HEK293 (cell line): ENCODE measurements at regions not wholly inside any gene's neighbourhood (a gene's known extent, or its start where the extent isn't known, plus 50 kb on each side); places are given as distances from the start of the nearest gene placed in this dataset.

Experiments used
- EGR2 ChIP-seq: fragments of 450-650 bp; formaldehyde crosslinking; IDR thresholded peaks from 2 replicates; pipeline ENCODE4 v1.5.1; 2016; ENCODE audit warnings: low read depth, missing biosample characterization, missing genetic modification characterization
- FEZF1 ChIP-seq: fragments of 450-650 bp; formaldehyde crosslinking; IDR thresholded peaks from 2 replicates; pipeline ENCODE4 v1.5.1; 2016; ENCODE audit warnings: missing biosample characterization, missing genetic modification characterization
- GFI1B ChIP-seq: fragments of 450-650 bp; formaldehyde crosslinking; IDR thresholded peaks from 2 replicates; pipeline ENCODE4 v1.5.1; 2016; ENCODE audit warnings: missing biosample characterization, missing genetic modification characterization
- KLF16 ChIP-seq: fragments of 450-650 bp; formaldehyde crosslinking; IDR thresholded peaks from 2 replicates; pipeline ENCODE4 v1.5.1; 2017; ENCODE audit warnings: missing biosample characterization, missing genetic modification characterization
- MZF1 ChIP-seq: fragments of 450-650 bp; formaldehyde crosslinking; IDR thresholded peaks from 2 replicates; pipeline ENCODE4 v1.5.1; 2017; ENCODE audit warnings: missing biosample characterization, missing genetic modification characterization, borderline replicate concordance
- RBAK ChIP-seq: fragments of 450-650 bp; formaldehyde crosslinking; IDR thresholded peaks from 2 replicates; pipeline ENCODE4 v1.5.1; 2016; ENCODE audit warnings: missing biosample characterization, missing genetic modification characterization
- YY2 ChIP-seq: fragments of 450-650 bp; formaldehyde crosslinking; IDR thresholded peaks from 2 replicates; pipeline ENCODE4 v1.5.1; 2016; ENCODE audit warnings: missing biosample characterization, missing genetic modification characterization
- ZBTB17 ChIP-seq: fragments of 450-650 bp; formaldehyde crosslinking; IDR thresholded peaks from 2 replicates; pipeline ENCODE4 v1.5.1; 2016; ENCODE audit warnings: missing biosample characterization, missing genetic modification characterization
- ZBTB48 ChIP-seq: fragments of 450-650 bp; formaldehyde crosslinking; IDR thresholded peaks from 2 replicates; pipeline ENCODE4 v1.5.1; 2016; ENCODE audit warnings: missing biosample characterization, missing genetic modification characterization
- ZBTB8A ChIP-seq: fragments of 450-650 bp; formaldehyde crosslinking; IDR thresholded peaks from 2 replicates; pipeline ENCODE4 v1.5.1; 2016; ENCODE audit warnings: missing biosample characterization, missing genetic modification characterization
- ZFHX2 ChIP-seq: fragments of 450-650 bp; formaldehyde crosslinking; conservative IDR thresholded peaks from 2 replicates; pipeline ENCODE4 v1.5.1; 2016; ENCODE audit warnings: missing biosample characterization, missing genetic modification characterization
- ZFP3 ChIP-seq: fragments of 450-650 bp; formaldehyde crosslinking; IDR thresholded peaks from 2 replicates; pipeline ENCODE4 v1.5.1; 2016; ENCODE audit warnings: low read depth, missing biosample characterization, missing genetic modification characterization
- ZFP37 ChIP-seq: fragments of 450-650 bp; formaldehyde crosslinking; IDR thresholded peaks from 2 replicates; pipeline ENCODE4 v1.5.1; 2016; ENCODE audit warnings: missing biosample characterization, missing genetic modification characterization
- ZNF121 ChIP-seq: fragments of 450-650 bp; formaldehyde crosslinking; IDR thresholded peaks from 2 replicates; pipeline ENCODE4 v1.5.1; 2016; ENCODE audit warnings: missing biosample characterization, missing genetic modification characterization
- ZNF133 ChIP-seq: fragments of 450-650 bp; formaldehyde crosslinking; IDR thresholded peaks from 2 replicates; pipeline ENCODE4 v1.5.1; 2016; ENCODE audit warnings: missing biosample characterization, missing genetic modification characterization
- ZNF157 ChIP-seq: fragments of 450-650 bp; formaldehyde crosslinking; IDR thresholded peaks from 2 replicates; pipeline ENCODE4 v1.5.1; 2016; ENCODE audit warnings: missing biosample characterization, missing genetic modification characterization
- ZNF169 ChIP-seq: fragments of 450-650 bp; formaldehyde crosslinking; IDR thresholded peaks from 2 replicates; pipeline ENCODE4 v1.5.1; 2016; ENCODE audit warnings: missing biosample characterization, missing genetic modification characterization
- ZNF175 ChIP-seq: fragments of 450-650 bp; formaldehyde crosslinking; IDR thresholded peaks from 2 replicates; pipeline ENCODE4 v1.5.1; 2016; ENCODE audit warnings: missing biosample characterization, missing genetic modification characterization
- ZNF211 ChIP-seq: fragments of 450-650 bp; formaldehyde crosslinking; IDR thresholded peaks from 2 replicates; pipeline ENCODE4 v1.5.1; 2016; ENCODE audit warnings: low read depth, missing biosample characterization, missing genetic modification characterization
- ZNF311 ChIP-seq: fragments of 450-650 bp; formaldehyde crosslinking; IDR thresholded peaks from 2 replicates; pipeline ENCODE4 v1.5.1; 2017; ENCODE audit warnings: missing biosample characterization, missing genetic modification characterization, borderline replicate concordance
- ZNF341 ChIP-seq: fragments of 450-650 bp; formaldehyde crosslinking; IDR thresholded peaks from 2 replicates; pipeline ENCODE4; 2016; ENCODE audit warnings: low read depth, missing biosample characterization, missing genetic modification characterization
- ZNF354C ChIP-seq: fragments of 450-650 bp; formaldehyde crosslinking; IDR thresholded peaks from 2 replicates; pipeline ENCODE4 v1.5.1; 2016; ENCODE audit warnings: missing biosample characterization, missing genetic modification characterization, low read depth, borderline replicate concordance
- ZNF37A ChIP-seq: fragments of 450-650 bp; IDR thresholded peaks from 2 replicates; pipeline ENCODE4 v1.5.1; 2018; ENCODE audit warnings: missing biosample characterization, missing genetic modification characterization
- ZNF416 ChIP-seq: fragments of 450-650 bp; formaldehyde crosslinking; IDR thresholded peaks from 2 replicates; pipeline ENCODE4 v1.5.1; 2016; ENCODE audit warnings: missing biosample characterization, missing genetic modification characterization
- ZNF449 ChIP-seq: fragments of 450-650 bp; formaldehyde crosslinking; IDR thresholded peaks from 2 replicates; pipeline ENCODE4 v1.5.1; 2017; ENCODE audit warnings: missing biosample characterization, mild to moderate bottlenecking, missing genetic modification characterization, moderate library complexity
- ZNF473 ChIP-seq: fragments of 450-650 bp; formaldehyde crosslinking; IDR thresholded peaks from 2 replicates; pipeline ENCODE4 v1.5.1; 2017; ENCODE audit warnings: missing biosample characterization, missing genetic modification characterization
- ZNF560 ChIP-seq: fragments of 450-650 bp; formaldehyde crosslinking; IDR thresholded peaks from 2 replicates; pipeline ENCODE4 v1.5.1; 2017; ENCODE audit warnings: missing biosample characterization, missing genetic modification characterization, borderline replicate concordance
- ZNF621 ChIP-seq: fragments of 450-650 bp; formaldehyde crosslinking; IDR thresholded peaks from 2 replicates; pipeline ENCODE4 v1.5.1; 2017; ENCODE audit warnings: missing biosample characterization, missing genetic modification characterization
- ZNF664 ChIP-seq: fragments of 450-650 bp; formaldehyde crosslinking; IDR thresholded peaks from 2 replicates; pipeline ENCODE4 v1.5.1; 2016; ENCODE audit warnings: missing biosample characterization, missing genetic modification characterization
- ZNF692 ChIP-seq: fragments of 450-650 bp; formaldehyde crosslinking; IDR thresholded peaks from 2 replicates; pipeline ENCODE4 v1.5.1; 2016; ENCODE audit warnings: missing biosample characterization, missing genetic modification characterization
- ZNF777 ChIP-seq: fragments of 450-650 bp; formaldehyde crosslinking; IDR thresholded peaks from 2 replicates; pipeline ENCODE4 v1.5.1; 2017; ENCODE audit warnings: missing biosample characterization, missing genetic modification characterization, borderline replicate concordance
- TF ChIP-seq, protein P1 (sequence below): fragments of 450-650 bp; formaldehyde crosslinking; IDR thresholded peaks from 2 replicates; pipeline ENCODE4 v1.5.1; 2017; ENCODE audit warnings: missing biosample characterization, missing genetic modification characterization
- TF ChIP-seq, protein P2 (sequence below): fragments of 450-650 bp; formaldehyde crosslinking; IDR thresholded peaks from 2 replicates; pipeline ENCODE4 v1.5.1; 2016; ENCODE audit warnings: missing biosample characterization, missing genetic modification characterization
- TF ChIP-seq, protein P3 (sequence below): fragments of 450-650 bp; formaldehyde crosslinking; IDR thresholded peaks from 2 replicates; pipeline ENCODE4 v1.5.1; 2016; ENCODE audit warnings: missing biosample characterization, missing genetic modification characterization

DNA sequence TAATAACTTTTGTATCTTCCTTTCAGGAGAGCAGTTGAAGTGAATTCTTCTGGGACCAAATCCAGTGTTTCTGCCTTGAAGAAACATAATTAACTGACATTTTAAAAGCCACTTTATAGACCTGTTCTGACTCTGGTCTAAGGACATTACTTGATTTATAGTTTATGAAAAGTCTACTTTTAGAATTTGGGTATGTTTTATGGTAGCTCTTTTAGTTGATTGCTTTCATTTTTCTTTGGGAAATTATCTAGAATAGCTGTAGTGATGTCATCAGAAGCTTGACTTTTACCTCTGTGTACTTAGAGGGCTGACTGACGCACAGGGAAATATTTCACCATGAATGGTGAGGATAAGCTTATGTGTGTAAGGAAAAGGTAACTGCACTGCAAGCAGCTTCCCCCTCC, 131.8 kb upstream of the LIMCH1 start (continued):
- TF ChIP-seq ZFP37 (tag by site-specific recombination) (no peak), ZNF169 (no peak), ZBTB48 (tag by site-specific recombination) (no peak), ZNF211 (tag by site-specific recombination) (no peak), EGR2 (tag by site-specific recombination) (no peak), FEZF1 (tag by site-specific recombination) (peak; percentile 83), RBAK (tag by site-specific recombination) (no peak), GFI1B (tag by site-specific recombination) (no peak), ZNF133 (tag by site-specific recombination) (no peak), KLF16 (tag by site-specific recombination) (peak; percentile 48; the same call in 1 of the 2 replicates), ZNF311 (tag by site-specific recombination) (no peak), ZNF157 (no peak), ZNF37A (tag by site-specific recombination) (no peak), ZNF416 (tag by site-specific recombination) (no peak), ZBTB17 (tag by site-specific recombination) (no peak), ZNF121 (tag by site-specific recombination) (no peak), ZNF449 (tag by site-specific recombination) (no peak), YY2 (tag by site-specific recombination) (no peak), ZNF175 (tag by site-specific recombination) (no peak), ZNF621 (tag by site-specific recombination) (no peak), ZNF777 (tag by site-specific recombination) (no peak), ZFP3 (tag by site-specific recombination) (no peak), ZNF692 (tag by site-specific recombination) (no peak), ZNF664 (tag by site-specific recombination) (no peak), ZBTB8A (tag by site-specific recombination) (peak; percentile 34; the same call in 1 of the 2 replicates), ZNF341 (tag by site-specific recombination) (no peak), ZNF354C (no peak), MZF1 (tag by site-specific recombination) (no peak), ZNF560 (tag by site-specific recombination) (no peak), ZFHX2 (tag by site-specific recombination) (no peak), ZNF473 (no peak)
- TF ChIP-seq, protein P1, sequence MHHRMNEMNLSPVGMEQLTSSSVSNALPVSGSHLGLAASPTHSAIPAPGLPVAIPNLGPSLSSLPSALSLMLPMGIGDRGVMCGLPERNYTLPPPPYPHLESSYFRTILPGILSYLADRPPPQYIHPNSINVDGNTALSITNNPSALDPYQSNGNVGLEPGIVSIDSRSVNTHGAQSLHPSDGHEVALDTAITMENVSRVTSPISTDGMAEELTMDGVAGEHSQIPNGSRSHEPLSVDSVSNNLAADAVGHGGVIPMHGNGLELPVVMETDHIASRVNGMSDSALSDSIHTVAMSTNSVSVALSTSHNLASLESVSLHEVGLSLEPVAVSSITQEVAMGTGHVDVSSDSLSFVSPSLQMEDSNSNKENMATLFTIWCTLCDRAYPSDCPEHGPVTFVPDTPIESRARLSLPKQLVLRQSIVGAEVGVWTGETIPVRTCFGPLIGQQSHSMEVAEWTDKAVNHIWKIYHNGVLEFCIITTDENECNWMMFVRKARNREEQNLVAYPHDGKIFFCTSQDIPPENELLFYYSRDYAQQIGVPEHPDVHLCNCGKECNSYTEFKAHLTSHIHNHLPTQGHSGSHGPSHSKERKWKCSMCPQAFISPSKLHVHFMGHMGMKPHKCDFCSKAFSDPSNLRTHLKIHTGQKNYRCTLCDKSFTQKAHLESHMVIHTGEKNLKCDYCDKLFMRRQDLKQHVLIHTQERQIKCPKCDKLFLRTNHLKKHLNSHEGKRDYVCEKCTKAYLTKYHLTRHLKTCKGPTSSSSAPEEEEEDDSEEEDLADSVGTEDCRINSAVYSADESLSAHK = 0 out of 2 replicates have a peak, but pooled peaks have one; percentile 26
- TF ChIP-seq, protein P2, sequence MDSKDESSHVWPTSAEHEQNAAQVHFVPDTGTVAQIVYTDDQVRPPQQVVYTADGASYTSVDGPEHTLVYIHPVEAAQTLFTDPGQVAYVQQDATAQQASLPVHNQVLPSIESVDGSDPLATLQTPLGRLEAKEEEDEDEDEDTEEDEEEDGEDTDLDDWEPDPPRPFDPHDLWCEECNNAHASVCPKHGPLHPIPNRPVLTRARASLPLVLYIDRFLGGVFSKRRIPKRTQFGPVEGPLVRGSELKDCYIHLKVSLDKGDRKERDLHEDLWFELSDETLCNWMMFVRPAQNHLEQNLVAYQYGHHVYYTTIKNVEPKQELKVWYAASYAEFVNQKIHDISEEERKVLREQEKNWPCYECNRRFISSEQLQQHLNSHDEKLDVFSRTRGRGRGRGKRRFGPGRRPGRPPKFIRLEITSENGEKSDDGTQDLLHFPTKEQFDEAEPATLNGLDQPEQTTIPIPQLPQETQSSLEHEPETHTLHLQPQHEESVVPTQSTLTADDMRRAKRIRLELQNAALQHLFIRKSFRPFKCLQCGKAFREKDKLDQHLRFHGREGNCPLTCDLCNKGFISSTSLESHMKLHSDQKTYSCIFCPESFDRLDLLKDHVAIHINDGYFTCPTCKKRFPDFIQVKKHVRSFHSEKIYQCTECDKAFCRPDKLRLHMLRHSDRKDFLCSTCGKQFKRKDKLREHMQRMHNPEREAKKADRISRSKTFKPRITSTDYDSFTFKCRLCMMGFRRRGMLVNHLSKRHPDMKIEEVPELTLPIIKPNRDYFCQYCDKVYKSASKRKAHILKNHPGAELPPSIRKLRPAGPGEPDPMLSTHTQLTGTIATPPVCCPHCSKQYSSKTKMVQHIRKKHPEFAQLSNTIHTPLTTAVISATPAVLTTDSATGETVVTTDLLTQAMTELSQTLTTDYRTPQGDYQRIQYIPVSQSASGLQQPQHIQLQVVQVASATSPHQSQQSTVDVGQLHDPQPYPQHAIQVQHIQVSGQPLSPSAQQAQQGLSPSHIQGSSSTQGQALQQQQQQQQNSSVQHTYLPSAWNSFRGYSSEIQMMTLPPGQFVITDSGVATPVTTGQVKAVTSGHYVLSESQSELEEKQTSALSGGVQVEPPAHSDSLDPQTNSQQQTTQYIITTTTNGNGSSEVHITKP = no peak
- TF ChIP-seq, protein P3, sequence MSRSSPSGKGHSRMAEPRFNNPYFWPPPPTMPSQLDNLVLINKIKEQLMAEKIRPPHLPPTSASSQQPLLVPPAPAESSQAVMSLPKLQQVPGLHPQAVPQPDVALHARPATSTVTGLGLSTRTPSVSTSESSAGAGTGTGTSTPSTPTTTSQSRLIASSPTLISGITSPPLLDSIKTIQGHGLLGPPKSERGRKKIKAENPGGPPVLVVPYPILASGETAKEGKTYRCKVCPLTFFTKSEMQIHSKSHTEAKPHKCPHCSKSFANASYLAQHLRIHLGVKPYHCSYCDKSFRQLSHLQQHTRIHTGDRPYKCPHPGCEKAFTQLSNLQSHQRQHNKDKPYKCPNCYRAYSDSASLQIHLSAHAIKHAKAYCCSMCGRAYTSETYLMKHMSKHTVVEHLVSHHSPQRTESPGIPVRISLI (tag by site-specific recombination) = no peak
